ENCODE measurements at regions not wholly inside any gene's neighbourhood (a gene's known extent, or its start where the extent isn't known, plus 50 kb on each side); places are given as distances from the start of the nearest gene placed in this dataset.
A peak's percentile ranks its signal among the peaks of the same experiment; 100 is the strongest.

GRCh38 chr9:71632776-71633175 lies 135.5 kb downstream of the CEMIP2 start:
- no peak overlapping the region for H3K27ac Mint-ChIP-seq
- no peaks in the 10 kb centered on the region for H3K9me3 ChIP-seq (ENCODE audit: control insufficient read depth, low read length, poor library complexity, severe bottlenecking)
- H3K4me3 Mint-ChIP-seq, result no peak overlapping the region
- ATAC-seq (no peak), DNase-seq (no peak)
- peaks cover 4% of the 10 kb centered on the region for H3K36me3 Mint-ChIP-seq (ENCODE audit: low read depth)
- no peaks in the 10 kb centered on the region for H3K27me3 Mint-ChIP-seq
- peaks cover 7% of the 10 kb centered on the region for H3K4me1 Mint-ChIP-seq

GRCh38 chr9:71630377-71630995 lies 137.8 kb downstream of the CEMIP2 start:
- Mint-ChIP-seq H3K36me3 (ENCODE audit: low read depth) (peaks cover 4% of the 10 kb centered on the region), H3K4me1 (peaks cover 7% of the 10 kb centered on the region), H3K27me3 (no peaks in the 10 kb centered on the region), H3K4me3 (no peak overlapping the region), H3K27ac (peak overlapping the region; percentile 27)
- no peak for DNase-seq
- H3K9me3 ChIP-seq (ENCODE audit: control insufficient read depth, low read length, poor library complexity, severe bottlenecking), result no peaks in the 10 kb centered on the region
- ATAC-seq, result no peak

GRCh38 chr9:71629578-71630215 lies 138.6 kb downstream of the CEMIP2 start:
- ATAC-seq, result no peak
- Mint-ChIP-seq H3K27ac (no peak overlapping the region), H3K27me3 (no peaks in the 10 kb centered on the region), H3K4me1 (peaks cover 7% of the 10 kb centered on the region), H3K4me3 (no peak overlapping the region), H3K36me3 (ENCODE audit: low read depth) (peaks cover 4% of the 10 kb centered on the region)
- no peak for DNase-seq
- H3K9me3 ChIP-seq (ENCODE audit: control insufficient read depth, low read length, poor library complexity, severe bottlenecking), result no peaks in the 10 kb centered on the region

GRCh38 chr9:71628247-71628646 lies 140.1 kb downstream of the CEMIP2 start:
- ATAC-seq (peak; percentile 68), DNase-seq (no peak)
- H3K4me3 Mint-ChIP-seq, result no peak overlapping the region
- peaks cover 7% of the 10 kb centered on the region for H3K4me1 Mint-ChIP-seq
- H3K27ac Mint-ChIP-seq, result no peak overlapping the region
- no peaks in the 10 kb centered on the region for H3K27me3 Mint-ChIP-seq
- no peaks in the 10 kb centered on the region for H3K9me3 ChIP-seq (ENCODE audit: control insufficient read depth, low read length, poor library complexity, severe bottlenecking)
- H3K36me3 Mint-ChIP-seq (ENCODE audit: low read depth), result peaks cover 4% of the 10 kb centered on the region

- no peak for ATAC-seq
- Mint-ChIP-seq H3K4me1 (peaks cover 7% of the 10 kb centered on the region), H3K27me3 (no peaks in the 10 kb centered on the region), H3K4me3 (no peak overlapping the region), H3K27ac (no peak overlapping the region), H3K36me3 (ENCODE audit: low read depth) (peaks cover 4% of the 10 kb centered on the region)
- DNase-seq, result no peak
- H3K9me3 ChIP-seq (ENCODE audit: control insufficient read depth, low read length, poor library complexity, severe bottlenecking), result no peaks in the 10 kb centered on the region
Observed at GRCh38 chr9:71627537-71627936, 140.8 kb downstream of the CEMIP2 start.

- Mint-ChIP-seq H3K27ac (no peak overlapping the region), H3K4me1 (peaks cover 7% of the 10 kb centered on the region), H3K4me3 (no peak overlapping the region), H3K36me3 (ENCODE audit: low read depth) (peaks cover 4% of the 10 kb centered on the region), H3K27me3 (peaks cover 6% of the 10 kb centered on the region)
- ATAC-seq (no peak), DNase-seq (no peak)
- no peaks in the 10 kb centered on the region for H3K9me3 ChIP-seq (ENCODE audit: control insufficient read depth, low read length, poor library complexity, severe bottlenecking)
Observed at GRCh38 chr9:71626395-71626794, 141.9 kb downstream of the CEMIP2 start.

GRCh38 chr9:71624728-71625127 lies 143.6 kb downstream of the CEMIP2 start:
- Mint-ChIP-seq H3K27me3 (peaks cover 6% of the 10 kb centered on the region), H3K4me3 (no peak overlapping the region), H3K36me3 (ENCODE audit: low read depth) (no peaks in the 10 kb centered on the region), H3K27ac (no peak overlapping the region), H3K4me1 (peaks cover 2% of the 10 kb centered on the region)
- ATAC-seq (no peak), DNase-seq (no peak)
- H3K9me3 ChIP-seq (ENCODE audit: control insufficient read depth, low read length, poor library complexity, severe bottlenecking), result no peaks in the 10 kb centered on the region

GRCh38 chr9:71620746-71621145 lies 147.6 kb downstream of the CEMIP2 start:
- no peak overlapping the region for H3K27ac Mint-ChIP-seq
- peaks cover 6% of the 10 kb centered on the region for H3K27me3 Mint-ChIP-seq
- peaks cover 3% of the 10 kb centered on the region for H3K36me3 Mint-ChIP-seq (ENCODE audit: low read depth)
- no peaks in the 10 kb centered on the region for H3K4me1 Mint-ChIP-seq
- ATAC-seq (no peak), DNase-seq (no peak)
- no peaks in the 10 kb centered on the region for H3K9me3 ChIP-seq (ENCODE audit: control insufficient read depth, low read length, poor library complexity, severe bottlenecking)
- H3K4me3 Mint-ChIP-seq, result no peak overlapping the region

- H3K9me3 ChIP-seq (ENCODE audit: control insufficient read depth, low read length, poor library complexity, severe bottlenecking), result no peaks in the 10 kb centered on the region
- Mint-ChIP-seq H3K4me1 (no peaks in the 10 kb centered on the region), H3K36me3 (ENCODE audit: low read depth) (peaks cover 3% of the 10 kb centered on the region), H3K4me3 (no peak overlapping the region), H3K27ac (no peak overlapping the region), H3K27me3 (peaks cover 6% of the 10 kb centered on the region)
- DNase-seq, result no peak
- no peak for ATAC-seq
Observed at GRCh38 chr9:71620331-71620730, 148.0 kb downstream of the CEMIP2 start.

- DNase-seq, result no peak
- no peaks in the 10 kb centered on the region for H3K4me1 Mint-ChIP-seq
- H3K4me3 Mint-ChIP-seq, result no peak overlapping the region
- ATAC-seq, result no peak
- no peak overlapping the region for H3K27ac Mint-ChIP-seq
- no peaks in the 10 kb centered on the region for H3K9me3 ChIP-seq (ENCODE audit: control insufficient read depth, low read length, poor library complexity, severe bottlenecking)
- H3K36me3 Mint-ChIP-seq (ENCODE audit: low read depth), result peaks cover 3% of the 10 kb centered on the region
- H3K27me3 Mint-ChIP-seq, result peaks cover 6% of the 10 kb centered on the region
Observed at GRCh38 chr9:71619926-71620325, 148.4 kb downstream of the CEMIP2 start.

- Mint-ChIP-seq H3K36me3 (ENCODE audit: low read depth) (peaks cover 3% of the 10 kb centered on the region), H3K4me1 (no peaks in the 10 kb centered on the region), H3K27me3 (no peaks in the 10 kb centered on the region), H3K4me3 (no peak overlapping the region), H3K27ac (no peak overlapping the region)
- DNase-seq (no peak), ATAC-seq (no peak)
- H3K9me3 ChIP-seq (ENCODE audit: control insufficient read depth, low read length, poor library complexity, severe bottlenecking), result no peaks in the 10 kb centered on the region
Observed at GRCh38 chr9:71614409-71615010, 153.8 kb downstream of the CEMIP2 start.

- Mint-ChIP-seq H3K27me3 (no peaks in the 10 kb centered on the region), H3K27ac (no peak overlapping the region), H3K4me1 (no peaks in the 10 kb centered on the region), H3K4me3 (no peak overlapping the region), H3K36me3 (ENCODE audit: low read depth) (no peaks in the 10 kb centered on the region)
- no peak for DNase-seq
- no peak for ATAC-seq
- no peaks in the 10 kb centered on the region for H3K9me3 ChIP-seq (ENCODE audit: control insufficient read depth, low read length, poor library complexity, severe bottlenecking)
Observed at GRCh38 chr9:71612889-71613288, 155.4 kb downstream of the CEMIP2 start.

- Mint-ChIP-seq H3K27ac (no peak overlapping the region), H3K36me3 (ENCODE audit: low read depth) (no peaks in the 10 kb centered on the region), H3K4me1 (no peaks in the 10 kb centered on the region), H3K27me3 (no peaks in the 10 kb centered on the region), H3K4me3 (no peak overlapping the region)
- no peak for DNase-seq
- no peaks in the 10 kb centered on the region for H3K9me3 ChIP-seq (ENCODE audit: control insufficient read depth, low read length, poor library complexity, severe bottlenecking)
- ATAC-seq, result no peak
Observed at GRCh38 chr9:71609448-71609830, 158.9 kb downstream of the CEMIP2 start.
